ENCODE measurements at regions not wholly inside any gene's neighbourhood (a gene's known extent, or its start where the extent isn't known, plus 50 kb on each side); places are given as distances from the start of the nearest gene placed in this dataset.

GRCh38 chr14:65936342-65936975 is 523.9 kb downstream of the FUT8 start:
- no peak for DNase-seq (ENCODE audit: low read depth)

GRCh38 chr14:65937079-65937959 is 524.8 kb downstream of the FUT8 start:
- DNase-seq (ENCODE audit: low read depth) = no peak

GRCh38 chr14:65937960-65938316 is 525.4 kb downstream of the FUT8 start:
- DNase-seq (ENCODE audit: low read depth) = no peak

- no peak for DNase-seq (ENCODE audit: low read depth)
Measured at GRCh38 chr14:65938738-65939137, 526.2 kb downstream of the FUT8 start.

GRCh38 chr14:65939184-65939583 is 526.7 kb downstream of the FUT8 start:
- DNase-seq (ENCODE audit: low read depth) = no peak

- DNase-seq (ENCODE audit: low read depth) = no peak
Measured at GRCh38 chr14:65940056-65940735, 527.7 kb downstream of the FUT8 start.

GRCh38 chr14:65941091-65941490 is 528.6 kb downstream of the FUT8 start:
- DNase-seq (ENCODE audit: low read depth) = no peak

GRCh38 chr14:65943150-65943549 is 530.6 kb downstream of the FUT8 start:
- DNase-seq (ENCODE audit: low read depth) = no peak

- DNase-seq (ENCODE audit: low read depth) = no peak
Measured at GRCh38 chr14:65943916-65944410, 531.4 kb downstream of the FUT8 start.

- no peak for DNase-seq (ENCODE audit: low read depth)
Measured at GRCh38 chr14:65945327-65945726, 532.8 kb downstream of the FUT8 start.

GRCh38 chr14:65946494-65946893 is 534.0 kb downstream of the FUT8 start:
- DNase-seq (ENCODE audit: low read depth) = no peak

- DNase-seq (ENCODE audit: low read depth) = no peak
Measured at GRCh38 chr14:65948302-65948701, 535.8 kb downstream of the FUT8 start.

- no peak for DNase-seq (ENCODE audit: low read depth)
Measured at GRCh38 chr14:65949711-65950516, 536.3 kb upstream of the CCDC196 start.

- DNase-seq (ENCODE audit: low read depth) = no peak
Measured at GRCh38 chr14:65954942-65955341, 531.2 kb upstream of the CCDC196 start.

- DNase-seq (ENCODE audit: low read depth) = no peak
Measured at GRCh38 chr14:65957631-65958205, 528.5 kb upstream of the CCDC196 start.

- DNase-seq (ENCODE audit: low read depth) = no peak
Measured at GRCh38 chr14:65958664-65959562, 527.3 kb upstream of the CCDC196 start.

GRCh38 chr14:65959563-65960024 is 526.6 kb upstream of the CCDC196 start:
- DNase-seq (ENCODE audit: low read depth) = no peak

- peak; percentile 52 for DNase-seq (ENCODE audit: low read depth)
Measured at GRCh38 chr14:65961004-65961403, 525.2 kb upstream of the CCDC196 start.

GRCh38 chr14:65962952-65963351 is 523.2 kb upstream of the CCDC196 start:
- no peak for DNase-seq (ENCODE audit: low read depth)

- DNase-seq (ENCODE audit: low read depth) = no peak
Measured at GRCh38 chr14:65964366-65964765, 521.8 kb upstream of the CCDC196 start.

All from activated gamma-delta T cell treated with anti-CD3 and anti-CD28 coated beads, Interleukin-2, amount 50 U/mL, for 16 hours (primary cell).